ENCODE measurements at regions not wholly inside any gene's neighbourhood (a gene's known extent, or its start where the extent isn't known, plus 50 kb on each side); places are given as distances from the start of the nearest gene placed in this dataset.

DNA sequence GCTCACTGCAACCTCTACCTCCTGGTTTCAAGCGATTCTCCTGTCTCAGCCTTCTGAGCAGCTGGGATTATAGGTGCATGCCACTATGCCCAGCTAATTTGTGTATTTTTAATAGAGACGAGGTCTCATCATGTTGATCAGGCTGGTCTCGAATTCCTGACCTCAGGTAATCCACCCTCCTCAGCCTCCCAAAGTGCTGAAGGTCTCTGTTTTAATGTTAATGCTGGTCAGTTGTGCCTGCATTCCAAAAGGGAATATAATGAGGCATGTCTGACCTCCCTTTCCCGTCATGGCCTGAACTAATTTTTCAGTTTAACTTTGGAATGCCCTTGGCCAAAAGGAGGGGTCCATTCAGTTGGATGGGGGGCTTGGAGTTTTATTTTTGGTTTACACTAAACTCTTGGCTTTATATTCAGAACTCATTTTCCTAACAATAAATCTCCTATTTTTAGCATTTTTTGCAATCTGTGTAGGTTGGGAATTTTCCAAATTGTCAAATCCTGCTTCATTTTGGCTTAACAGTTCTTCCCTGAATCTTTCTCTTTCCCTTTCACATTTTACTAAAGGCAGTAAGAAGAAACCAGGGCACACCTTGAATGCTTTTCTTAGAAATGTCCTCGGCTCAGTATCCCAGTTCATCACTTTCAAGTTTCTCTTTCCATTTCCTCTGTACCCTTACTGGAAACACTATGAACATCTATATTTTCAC lies 1175.5 kb downstream of the MAT2B start:
- no peak for DNase-seq (ENCODE audit: low read depth in 2 of 2)

DNA sequence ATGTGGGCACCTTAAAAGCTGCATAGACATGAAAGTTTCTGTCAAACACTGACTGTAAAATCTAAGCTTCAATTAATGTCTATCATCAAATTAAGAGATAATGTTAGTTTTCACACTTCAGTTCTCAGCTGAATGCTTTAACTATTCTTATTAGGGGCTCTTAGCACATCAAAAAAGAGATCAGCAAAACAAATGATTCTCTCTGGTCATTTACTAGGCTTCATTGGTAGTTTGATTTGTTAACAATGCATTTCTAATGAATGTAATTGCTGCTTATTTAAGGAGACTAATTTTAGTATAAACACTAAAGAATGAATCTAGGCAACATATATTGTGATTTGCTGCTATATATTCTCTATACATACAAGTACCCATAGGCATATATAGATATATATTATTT lies 1182.0 kb downstream of the MAT2B start:
- DNase-seq (ENCODE audit: low read depth in 2 of 2), result no peak

DNA sequence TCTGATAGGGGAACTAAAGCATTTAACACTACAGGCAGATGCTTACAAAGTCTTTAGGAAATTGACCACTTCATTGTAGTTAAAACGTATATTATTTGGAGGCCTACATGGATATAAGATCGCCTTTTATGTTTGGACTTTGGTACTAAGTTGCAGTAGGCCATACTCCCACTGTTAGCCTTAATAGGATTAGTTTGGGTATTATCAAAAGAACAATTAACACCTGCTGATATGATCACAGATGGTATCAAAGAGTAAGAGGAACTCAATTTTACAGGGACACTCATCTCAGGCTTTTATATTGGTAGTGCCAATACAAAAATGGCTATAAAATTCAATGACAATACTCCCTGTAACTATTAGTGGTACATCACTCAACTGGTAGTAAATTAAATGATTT lies 1183.0 kb downstream of the MAT2B start:
- no peak for DNase-seq (ENCODE audit: low read depth in 2 of 2)

- no peak for DNase-seq (ENCODE audit: low read depth in 2 of 2)
These were observed 1203.4 kb downstream of the MAT2B start for GRCh38 chr5:164708831-164709230.

DNA sequence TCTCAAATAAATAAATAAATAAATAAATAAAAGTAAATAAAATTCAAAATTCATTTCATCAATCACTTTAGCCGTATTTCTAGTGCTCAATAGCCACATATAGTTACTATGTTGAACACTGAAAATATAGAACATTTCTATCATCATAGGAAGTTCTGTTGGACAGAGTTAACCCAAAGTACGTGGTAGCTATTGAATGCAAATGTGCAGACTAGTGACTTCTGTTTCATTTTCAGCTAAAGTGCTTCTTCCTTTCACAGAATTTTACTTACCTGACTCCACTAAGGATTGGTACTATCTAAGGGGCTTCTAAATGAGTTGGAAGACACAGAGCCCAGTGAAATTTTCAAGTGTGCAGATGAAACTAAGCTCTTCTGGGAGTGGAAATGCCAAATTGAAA lies 1208.3 kb downstream of the MAT2B start:
- DNase-seq (ENCODE audit: low read depth in 2 of 2), result no peak

- no peak for DNase-seq (ENCODE audit: low read depth in 2 of 2)
These were observed 1215.7 kb downstream of the MAT2B start for GRCh38 chr5:164721116-164721515.

- no peak for DNase-seq (ENCODE audit: low read depth in 2 of 2)
These were observed 1216.2 kb downstream of the MAT2B start for GRCh38 chr5:164721656-164722055.

DNA sequence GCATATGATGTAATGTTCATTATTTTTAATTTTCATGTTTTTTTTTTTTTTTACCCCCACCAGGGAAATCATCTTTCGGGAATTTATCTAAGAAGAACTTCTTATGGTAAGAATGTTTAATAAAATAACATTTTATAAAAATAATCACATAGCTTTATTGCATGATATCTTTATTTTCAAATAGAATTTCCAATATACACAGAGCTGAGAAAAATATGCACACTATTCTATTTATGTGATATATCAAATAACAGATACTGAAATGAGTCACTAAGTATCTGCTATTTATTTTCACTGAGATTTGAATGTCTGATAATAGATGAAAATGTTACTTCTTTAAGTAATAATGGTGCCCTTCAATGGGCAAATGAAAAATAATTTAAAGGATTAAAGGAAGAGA lies 1217.3 kb downstream of the MAT2B start:
- no peak for DNase-seq (ENCODE audit: low read depth in 2 of 2)

DNA sequence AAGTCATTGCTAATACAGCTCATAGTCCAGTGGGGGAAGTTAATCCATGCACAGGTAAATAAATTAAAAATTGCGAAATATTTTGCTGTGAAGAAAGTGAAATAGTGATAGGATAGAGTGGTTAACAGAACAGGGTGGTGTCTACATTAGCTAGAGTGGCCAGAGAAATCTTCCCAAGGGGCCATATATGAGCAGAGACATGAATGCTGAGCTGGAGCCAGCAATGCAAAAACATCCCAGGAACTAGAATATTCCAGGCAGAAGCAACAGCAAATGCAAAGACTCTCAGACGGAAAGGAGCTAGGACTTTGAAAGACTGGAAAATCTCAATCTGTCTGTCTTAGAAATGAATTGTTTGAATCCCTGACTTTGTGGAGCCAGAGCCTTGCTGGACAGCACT lies 1221.6 kb downstream of the MAT2B start:
- no peak for DNase-seq (ENCODE audit: low read depth in 2 of 2)

DNA sequence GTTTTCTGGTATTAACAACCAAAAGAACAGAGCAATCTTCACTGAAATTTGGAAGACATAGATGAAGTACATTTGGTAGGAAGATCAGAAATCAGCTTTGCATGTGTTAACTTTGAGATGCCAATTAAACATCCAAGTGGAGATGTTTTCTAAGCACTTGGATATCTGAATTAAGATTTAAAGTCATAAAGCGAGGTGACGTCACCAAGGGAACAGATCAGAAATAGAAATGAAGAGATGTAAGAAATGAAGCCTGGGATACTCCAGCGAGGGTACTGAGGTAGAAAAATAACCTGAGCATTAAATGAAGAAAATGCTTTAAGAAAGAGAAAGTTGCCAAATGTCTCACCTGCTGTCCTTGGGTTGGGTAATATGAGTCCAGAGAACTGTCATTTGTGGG lies 1223.3 kb downstream of the MAT2B start:
- DNase-seq (ENCODE audit: low read depth in 2 of 2), result no peak

GRCh38 chr5:164735334-164735733 lies 1229.9 kb downstream of the MAT2B start:
- DNase-seq (ENCODE audit: low read depth in 2 of 2), result no peak

DNA sequence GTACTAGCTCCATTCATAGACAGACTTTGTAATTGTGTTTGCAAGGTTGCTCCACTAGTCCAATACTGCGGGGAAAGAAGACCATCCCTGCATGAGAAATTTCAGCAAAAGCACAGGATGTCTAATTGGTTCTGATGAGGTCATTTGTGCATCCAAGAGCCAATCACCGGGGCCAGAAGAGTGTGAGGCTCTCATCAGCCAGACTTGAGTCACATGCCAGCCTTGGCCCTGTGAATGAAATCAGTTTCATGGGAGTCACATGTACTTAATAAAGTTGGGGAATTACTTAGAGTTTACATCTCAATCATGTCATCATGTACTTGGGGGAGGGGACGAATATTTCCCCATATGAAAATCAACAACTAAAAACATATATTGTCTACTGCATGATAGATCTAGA lies 1236.0 kb downstream of the MAT2B start:
- no peak for DNase-seq (ENCODE audit: low read depth in 2 of 2)

DNA sequence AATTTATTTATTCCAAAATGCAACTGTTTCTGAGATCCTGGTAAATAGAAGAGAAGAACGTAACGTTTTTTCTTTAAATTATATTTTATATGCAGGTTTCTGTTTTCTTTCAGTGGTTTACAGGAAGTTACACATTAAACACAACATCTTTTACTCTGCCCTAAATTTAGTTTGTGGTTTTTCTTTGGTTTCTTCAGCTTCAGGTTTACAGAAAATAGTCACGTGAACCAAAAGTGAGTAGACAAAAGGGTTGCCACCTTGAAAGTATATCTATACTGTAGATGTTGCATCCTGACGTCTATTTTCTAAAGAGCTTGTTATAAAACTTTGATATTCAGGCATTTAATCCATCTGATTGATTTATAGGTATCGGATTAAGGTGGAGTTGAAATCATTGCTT lies 1236.6 kb downstream of the MAT2B start:
- no peak for DNase-seq (ENCODE audit: low read depth in 2 of 2)

DNA sequence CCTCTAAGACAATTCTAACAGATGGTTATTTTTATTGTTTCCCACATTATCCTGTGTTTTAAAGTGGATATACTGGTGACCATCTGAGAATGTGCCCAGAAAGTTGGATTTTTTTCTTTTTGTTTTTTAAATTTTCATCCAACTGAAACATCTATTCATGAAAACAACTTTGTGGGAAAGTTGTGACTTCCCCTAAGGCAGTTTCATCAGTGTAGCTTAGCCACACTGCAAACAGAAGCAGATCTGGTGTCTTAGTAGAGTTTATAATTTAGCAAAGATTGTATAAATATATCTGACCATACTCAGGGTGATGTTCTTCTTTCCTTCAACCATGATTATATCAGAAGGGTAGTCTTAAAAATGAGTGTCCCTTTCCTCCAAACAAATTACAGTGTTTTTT lies 1241.3 kb downstream of the MAT2B start:
- DNase-seq (ENCODE audit: low read depth in 2 of 2), result no peak

DNA sequence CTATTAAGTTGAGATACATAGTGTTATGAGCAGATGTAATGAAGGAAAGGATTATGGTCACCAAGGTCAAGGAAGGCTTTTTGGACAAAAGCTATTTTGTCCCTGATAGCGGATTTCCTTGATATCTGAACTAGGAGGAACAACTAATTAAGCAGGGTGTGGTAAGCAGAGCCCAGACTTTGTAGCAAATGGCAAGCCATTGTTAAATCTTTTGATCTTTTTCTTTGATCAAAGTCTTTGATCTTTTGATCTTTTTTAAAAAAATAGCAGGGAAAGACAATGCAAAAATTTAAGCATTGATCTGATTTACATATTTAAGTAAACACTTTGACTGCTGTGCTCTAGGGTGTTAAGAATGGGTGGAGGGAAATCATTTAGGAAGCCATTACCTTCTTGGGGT lies 1242.0 kb downstream of the MAT2B start:
- no peak for DNase-seq (ENCODE audit: low read depth in 2 of 2)

GRCh38 chr5:164748861-164749260 lies 1243.4 kb downstream of the MAT2B start:
- DNase-seq (ENCODE audit: low read depth in 2 of 2), result no peak

DNA sequence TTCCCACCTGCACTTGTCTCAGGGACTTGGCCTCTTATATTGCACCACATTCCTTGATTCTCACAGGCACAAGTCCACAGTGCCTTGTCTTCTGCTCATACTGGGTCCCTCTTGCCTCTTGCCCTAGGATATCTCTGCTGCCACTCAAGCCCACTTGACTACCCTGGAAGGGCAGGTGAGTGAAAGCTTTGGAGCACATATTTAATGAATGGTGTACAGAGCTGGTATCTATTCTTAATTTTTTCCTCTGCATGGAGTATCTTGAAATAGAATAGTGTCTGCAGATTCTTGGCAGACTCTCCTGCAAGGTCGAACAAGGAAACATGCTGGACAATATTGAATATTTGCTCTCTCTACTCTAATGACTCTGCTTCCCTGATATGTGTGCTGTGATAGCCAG lies 1248.0 kb downstream of the MAT2B start:
- DNase-seq (ENCODE audit: low read depth in 2 of 2), result no peak

GRCh38 chr5:164763206-164763605 lies 1257.8 kb downstream of the MAT2B start:
- no peak for DNase-seq (ENCODE audit: low read depth in 2 of 2)

DNA sequence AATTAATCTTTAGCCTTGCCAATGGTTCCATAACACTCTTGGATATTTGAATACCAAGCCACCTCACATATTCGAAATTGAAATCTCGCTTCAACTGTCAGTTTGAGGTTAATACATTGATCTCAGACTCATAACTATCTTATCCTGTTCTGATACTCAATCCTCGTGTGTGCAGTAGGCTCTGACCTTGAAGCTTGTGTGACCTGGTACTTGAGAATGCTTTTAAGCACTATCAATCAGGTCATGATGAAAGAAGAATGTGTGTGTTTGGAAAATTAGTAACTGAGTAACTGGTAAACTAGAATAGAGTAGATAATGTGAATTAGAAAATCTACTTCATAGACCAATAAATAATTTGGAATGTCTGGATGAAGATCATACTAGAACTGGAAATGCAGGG lies 1266.7 kb downstream of the MAT2B start:
- no peak for DNase-seq (ENCODE audit: low read depth in 2 of 2)

DNA sequence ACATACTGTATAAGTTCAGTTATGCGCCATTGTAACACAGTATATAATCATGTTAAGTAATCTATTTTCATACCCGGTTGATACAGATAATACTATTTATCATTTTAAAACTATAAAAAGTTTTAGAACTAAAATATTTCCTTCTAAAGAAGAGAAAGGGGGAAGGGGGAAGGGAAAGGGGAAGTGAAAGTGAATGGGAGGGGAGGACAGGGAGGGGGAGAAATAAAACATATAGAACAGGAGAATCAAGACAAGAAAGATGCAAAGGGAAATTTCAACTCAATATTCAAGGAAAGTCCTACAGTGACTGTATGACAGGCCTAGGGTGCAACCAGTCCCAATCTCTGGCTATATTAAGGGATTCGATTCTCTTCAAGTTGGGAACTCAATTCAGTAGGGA lies 1278.8 kb downstream of the MAT2B start:
- no peak for DNase-seq (ENCODE audit: low read depth in 2 of 2)

GRCh38 chr5:164798110-164798509 lies 1292.7 kb downstream of the MAT2B start:
- no peak for DNase-seq (ENCODE audit: low read depth in 2 of 2)

DNA sequence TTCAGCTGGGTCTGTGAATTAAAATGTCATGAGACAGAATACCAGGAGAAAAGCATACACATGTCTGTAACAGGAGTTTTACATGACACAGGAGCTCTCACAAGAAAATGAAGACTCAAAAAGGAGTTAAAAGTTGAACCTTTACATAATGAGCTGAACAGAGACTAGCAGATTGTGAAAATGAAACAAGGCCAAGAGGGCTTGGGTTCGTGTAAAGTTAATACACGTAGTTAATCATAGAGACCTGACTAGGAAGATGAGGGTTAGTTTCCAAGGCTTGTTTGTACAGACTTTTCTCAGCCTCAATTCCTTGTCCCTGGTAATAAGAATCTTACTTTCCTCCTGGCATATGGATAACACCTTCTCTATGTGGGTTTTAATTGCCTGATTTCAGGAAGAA lies 1294.0 kb downstream of the MAT2B start:
- no peak for DNase-seq (ENCODE audit: low read depth in 2 of 2)

DNA sequence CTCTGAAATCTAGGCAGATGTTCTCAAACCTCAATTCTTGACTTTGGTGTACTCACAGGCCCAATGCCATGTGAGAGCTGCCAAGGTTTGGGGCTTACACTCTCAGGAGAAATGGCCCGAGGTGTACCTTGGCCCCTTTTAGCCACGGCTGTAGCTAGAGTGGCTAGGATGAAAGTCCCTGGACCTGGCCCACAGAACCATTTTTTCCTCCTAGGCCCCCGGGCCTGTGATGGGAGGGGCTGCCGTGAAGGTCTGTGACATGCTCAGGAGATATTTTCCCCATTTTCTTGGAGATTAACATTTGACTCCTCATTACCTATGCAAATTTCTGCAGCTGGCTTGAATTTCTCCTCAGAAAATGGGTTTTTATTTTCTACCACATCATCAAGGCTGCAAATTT lies 1296.5 kb downstream of the MAT2B start:
- no peak for DNase-seq (ENCODE audit: low read depth in 2 of 2)

GRCh38 chr5:164809821-164810220 lies 1304.4 kb downstream of the MAT2B start:
- no peak for DNase-seq (ENCODE audit: low read depth in 2 of 2)

Measured in stimulated activated CD4-positive, alpha-beta T cell treated with anti-CD3 and anti-CD28 coated beads, Interleukin-1b, Interleukin-23, amount 100 ng/mL, for 4 hours (primary cell).